Upper lobe of left lung (tissue), 4 donors: ENCODE measurements at regions not wholly inside any gene's neighbourhood (a gene's known extent, or its start where the extent isn't known, plus 50 kb on each side); places are given as distances from the start of the nearest gene placed in this dataset.

Experiments
- CTCF ChIP-seq, 6 experiments: fragments of 450-650 bp in 4 of 6; fragments of 200-600 bp in 2 of 6; sonication (generic) in 2 of 6; IDR thresholded peaks; one replicate each; pipeline ENCODE4 v1.5.1; 2016 to 2019; ENCODE audit warnings: antibody characterized with exemption in 6 of 6
- EP300 ChIP-seq, 4 donors: sonication (generic); formaldehyde crosslinking; IDR thresholded peaks; one replicate each; pipeline ENCODE4 v1.5.1; 2017; ENCODE audit warnings: antibody characterized with exemption in 4 of 4, control low read depth in 2 of 4
- POLR2A ChIP-seq, 4 donors: fragments of 450-650 bp; IDR thresholded peaks; one replicate each; pipeline ENCODE4 v1.5.1; 2016 to 2017; ENCODE audit warnings: antibody characterized with exemption in 4 of 4, mild to moderate bottlenecking in 2 of 4
- POLR2AphosphoS5 ChIP-seq, 2 donors: sonication (generic); formaldehyde crosslinking; IDR thresholded peaks; one replicate each; pipeline ENCODE4 v1.5.1; 2017; ENCODE audit warnings: antibody characterized with exemption in 2 of 2

- TF ChIP-seq POLR2AphosphoS5 (IDR thresholded peaks at IDR 0.05) (no peak), CTCF (IDR thresholded peaks at IDR 0.05) (no peak), EP300 (IDR thresholded peaks at IDR 0.05) (no peak), POLR2A (IDR thresholded peaks at IDR 0.05) (no peak)
These were observed 155.4 kb downstream of the ASB1 start for GRCh38 chr2:238582159-238582558.
